ENCODE measurements at regions not wholly inside any gene's neighbourhood (a gene's known extent, or its start where the extent isn't known, plus 50 kb on each side); places are given as distances from the start of the nearest gene placed in this dataset.
"Not testable (repeated sequence)": the region's sequence is repeated elsewhere in the genome, so short reads cannot be mapped to it uniquely, and the experiment has no call there.

- DNase-seq = no peak
Observed at GRCh38 chr15:26115229-26115943, 252.3 kb upstream of the ATP10A start.

- DNase-seq = not testable (repeated sequence)
Observed at GRCh38 chr15:26114128-26114527, 251.0 kb upstream of the ATP10A start.

- no peak for DNase-seq
Observed at GRCh38 chr15:26113296-26113695, 250.2 kb upstream of the ATP10A start.

DNA sequence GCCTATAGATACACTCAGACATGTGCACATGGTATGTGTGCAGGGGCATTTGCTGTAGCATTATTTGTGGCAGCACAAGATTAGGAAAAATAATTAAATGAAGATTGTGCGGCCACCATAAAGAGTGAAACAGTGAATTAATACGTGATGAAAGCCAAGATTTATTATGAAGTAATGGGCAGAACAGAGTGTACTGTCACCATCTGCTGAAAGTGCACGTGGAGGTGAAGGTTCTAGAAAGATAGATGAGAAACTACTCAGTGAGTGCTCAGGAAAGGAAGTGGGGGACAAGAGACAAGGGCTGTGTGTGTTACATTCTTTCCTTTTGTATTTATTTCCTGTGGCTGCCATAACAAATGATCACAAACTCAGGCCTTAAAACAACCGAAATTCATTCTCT lies 246.1 kb upstream of the ATP10A start:
- no peak for DNase-seq

DNA sequence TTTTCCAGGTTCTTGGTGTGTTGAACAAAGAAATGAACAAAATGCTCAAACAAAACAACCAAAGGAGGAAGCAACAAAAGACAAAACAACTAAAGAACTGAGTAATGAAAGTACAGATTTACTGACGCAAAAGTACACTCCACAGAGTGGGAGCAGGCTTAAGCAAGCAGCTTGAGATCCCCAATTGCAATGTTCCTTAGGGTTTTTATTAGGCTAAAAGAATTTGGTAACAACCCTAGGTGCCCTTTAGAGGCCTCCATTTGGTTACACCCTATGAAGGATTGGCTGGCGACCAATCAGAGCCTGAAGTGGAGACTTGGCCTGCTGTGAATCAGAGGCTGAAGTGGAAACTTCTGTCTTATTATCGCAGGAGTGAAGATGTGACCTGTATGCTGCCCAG lies 243.4 kb upstream of the ATP10A start:
- no peak for DNase-seq

DNA sequence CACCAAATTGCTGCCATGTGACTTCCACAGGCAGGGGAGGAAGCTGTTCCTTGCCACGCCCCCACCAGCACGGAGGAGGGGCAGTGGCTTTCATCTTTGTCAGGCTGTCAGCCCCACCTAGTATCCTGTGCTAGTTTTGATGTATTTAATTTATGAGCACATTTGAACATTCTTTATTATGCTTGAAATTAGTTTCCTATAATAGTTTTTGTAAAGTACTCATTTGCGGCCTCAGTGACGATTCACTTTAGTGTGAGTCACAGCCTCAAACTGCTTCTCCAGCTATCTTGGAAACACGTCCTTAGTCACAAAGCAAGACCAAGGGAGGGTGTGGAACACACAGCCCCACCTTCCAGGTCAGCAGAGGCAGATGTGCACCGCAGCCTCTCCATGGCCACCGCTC lies 239.9 kb upstream of the ATP10A start:
- DNase-seq = no peak

DNA sequence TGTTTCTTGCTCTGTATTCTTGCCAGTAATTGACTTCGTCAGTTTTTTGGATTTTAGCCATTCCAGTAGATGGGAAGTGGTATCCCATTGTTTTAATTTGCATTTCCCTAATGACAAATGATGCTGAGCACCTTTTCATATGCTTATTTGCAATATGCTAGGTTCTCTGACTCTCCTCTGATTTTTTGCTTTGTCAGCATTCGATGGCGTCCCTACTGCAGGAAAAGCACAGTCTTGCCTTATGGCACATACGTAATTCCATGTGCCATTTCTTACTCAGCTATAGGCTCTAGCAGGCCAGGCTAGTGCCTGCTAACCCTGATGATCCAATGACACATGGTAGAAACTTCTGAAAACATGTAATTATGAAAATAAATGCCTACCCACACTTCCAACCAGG lies 239.2 kb upstream of the ATP10A start:
- DNase-seq = no peak

DNA sequence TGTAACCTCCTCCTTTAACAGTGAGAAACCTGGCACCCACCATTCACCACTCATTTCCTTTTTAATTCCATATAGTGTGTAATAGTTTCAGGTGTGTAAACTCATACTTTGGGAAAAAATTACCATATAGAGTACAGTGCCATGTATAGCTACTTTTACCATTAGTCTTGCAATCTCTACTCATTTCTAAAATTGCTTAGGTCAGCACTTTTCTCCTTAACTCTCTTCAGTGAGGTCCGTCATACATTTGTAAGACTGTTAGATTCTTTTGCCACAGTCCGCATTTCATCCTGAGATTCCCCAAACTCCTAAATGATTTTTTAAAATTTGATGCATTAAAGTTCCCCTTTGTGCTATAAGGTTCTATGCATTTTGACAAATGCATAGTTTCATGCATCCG lies 238.3 kb upstream of the ATP10A start:
- DNase-seq = no peak

GRCh38 chr15:26098801-26099200 lies 235.7 kb upstream of the ATP10A start:
- no peak for DNase-seq

DNA sequence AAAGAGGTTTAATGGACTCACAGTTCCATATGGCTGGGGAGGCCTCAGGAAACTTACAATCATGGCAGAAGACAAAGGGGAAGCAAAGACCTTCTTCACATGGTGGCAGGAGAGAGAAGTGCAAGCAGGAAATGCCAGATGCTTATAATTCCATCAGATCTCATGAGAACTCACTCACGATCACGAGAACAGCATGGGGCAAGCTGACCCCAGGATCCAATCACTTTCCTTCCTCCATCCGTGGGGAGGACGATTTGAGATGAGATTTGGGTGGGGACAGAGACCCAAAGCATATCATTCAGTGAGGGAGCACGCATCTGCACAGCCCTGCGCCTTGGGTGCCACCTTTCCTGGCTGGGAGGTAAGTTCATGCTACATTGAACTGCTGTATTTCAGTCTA lies 234.1 kb upstream of the ATP10A start:
- no peak for DNase-seq

- no peak for DNase-seq
Observed at GRCh38 chr15:26096581-26096980, 233.5 kb upstream of the ATP10A start.

DNA sequence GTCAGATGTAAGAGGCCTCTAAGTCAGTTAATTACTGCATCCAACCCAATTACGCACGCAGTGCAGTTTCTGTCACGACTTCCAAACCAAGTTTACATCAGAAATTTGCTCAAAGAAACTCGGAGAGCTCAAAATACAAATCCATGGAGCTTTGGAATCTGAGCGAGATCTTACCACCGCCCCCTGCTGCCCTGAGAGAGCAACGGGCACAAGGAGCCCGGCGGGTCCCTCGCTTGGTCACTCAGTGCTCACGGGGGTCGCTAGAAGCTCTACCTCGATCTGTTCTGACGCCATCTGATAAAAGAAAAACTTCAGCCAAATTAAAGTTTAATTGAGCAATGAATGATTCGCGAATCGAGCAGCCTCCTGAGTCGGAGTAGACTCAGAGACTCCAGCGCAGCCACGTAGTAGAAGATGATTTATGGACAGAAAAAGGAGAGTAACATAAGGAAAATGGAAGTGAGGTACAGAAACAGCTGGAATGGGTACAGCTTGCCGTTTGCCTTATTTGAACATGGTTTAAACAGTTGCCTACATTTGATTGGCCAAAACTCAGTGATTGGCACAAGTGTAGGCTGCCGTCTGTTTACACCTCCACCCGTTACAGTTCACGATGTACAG lies 232.7 kb upstream of the ATP10A start:
- no peak for DNase-seq

- no peak for DNase-seq
Observed at GRCh38 chr15:26091184-26091583, 228.1 kb upstream of the ATP10A start.

DNA sequence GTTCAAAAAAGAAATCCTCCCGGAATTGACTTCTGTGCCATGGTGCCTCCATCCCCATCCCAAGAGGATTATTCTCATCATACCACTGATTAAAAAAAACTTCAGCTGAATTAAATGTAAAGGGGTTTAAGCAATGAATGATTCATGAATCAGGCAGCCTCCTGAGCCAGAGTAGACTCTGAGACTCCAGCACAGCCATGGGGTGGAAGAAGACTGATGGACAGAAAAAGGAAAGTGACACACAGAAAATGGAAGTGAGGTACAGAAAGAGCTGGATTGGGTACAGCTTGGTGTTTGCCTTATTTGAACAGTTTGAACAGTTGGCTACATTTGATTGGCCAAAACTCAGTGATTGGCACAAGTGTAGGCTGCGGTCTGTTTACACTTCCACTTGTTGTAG lies 224.8 kb upstream of the ATP10A start:
- DNase-seq = no peak

GRCh38 chr15:26087395-26087794 lies 224.3 kb upstream of the ATP10A start:
- DNase-seq = no peak

DNA sequence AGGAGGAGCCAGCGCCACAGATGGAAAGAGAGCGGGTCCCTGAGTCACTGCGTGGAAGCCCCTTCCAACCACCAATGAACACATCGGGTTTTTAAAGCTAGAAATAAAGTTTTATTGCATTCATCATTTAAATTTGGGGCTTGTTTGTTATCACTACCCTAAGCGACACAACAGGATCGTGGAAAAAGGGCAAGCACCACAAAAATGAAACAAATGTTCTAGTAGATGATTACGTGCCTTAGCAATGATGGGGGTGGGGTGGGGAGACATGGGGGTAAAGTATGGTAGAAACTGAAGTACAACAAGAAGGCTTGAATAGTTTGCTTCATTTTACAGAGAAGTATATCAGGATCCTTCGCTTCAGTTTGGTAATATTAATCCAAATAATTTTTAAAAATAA lies 221.6 kb upstream of the ATP10A start:
- no peak for DNase-seq

- DNase-seq = no peak
Observed at GRCh38 chr15:26083896-26084295, 220.8 kb upstream of the ATP10A start.

- no peak for DNase-seq
Observed at GRCh38 chr15:26083457-26083856, 220.3 kb upstream of the ATP10A start.

DNA sequence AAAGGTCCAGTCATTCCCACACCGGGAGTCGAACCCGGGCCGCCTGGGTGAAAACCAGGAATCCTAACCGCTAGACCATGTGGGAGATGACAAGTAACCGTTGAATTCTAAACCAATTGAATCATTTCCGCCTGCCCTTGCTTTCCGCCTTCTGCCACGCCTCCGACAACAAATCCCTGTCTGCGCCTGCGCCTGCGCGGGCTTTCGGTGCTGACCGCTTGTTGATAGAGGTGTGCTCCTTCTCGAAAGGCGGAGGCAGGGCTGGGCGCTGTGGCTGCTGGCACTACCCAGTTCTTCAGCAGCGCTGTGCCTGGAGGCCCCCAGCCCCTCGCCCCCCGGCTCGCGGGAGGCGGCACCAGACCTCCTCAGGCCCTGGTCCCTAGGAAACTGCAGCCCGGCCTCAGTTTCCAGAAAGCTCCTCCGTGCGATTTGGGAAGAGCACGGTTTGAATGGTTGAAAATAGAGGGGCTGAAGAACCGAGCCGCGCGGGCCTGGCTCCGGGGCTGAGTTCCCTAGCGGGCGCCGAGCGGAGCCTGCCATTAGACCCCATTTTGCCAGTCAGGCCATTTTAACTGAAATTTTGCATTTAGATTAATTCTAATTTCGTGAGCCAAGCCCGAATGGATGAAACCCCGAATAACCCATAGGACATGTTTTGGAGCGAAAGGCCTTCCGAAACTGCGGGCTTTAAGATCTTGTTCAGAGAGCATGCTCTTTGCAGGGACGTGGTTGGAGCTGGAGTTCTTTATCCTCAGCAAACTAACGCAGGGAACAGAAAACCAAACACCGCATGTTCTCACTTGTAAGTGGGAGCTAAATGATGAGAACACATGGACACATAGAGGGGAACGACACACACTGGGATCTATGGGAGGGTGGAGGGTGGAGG lies 219.3 kb upstream of the ATP10A start:
- DNase-seq = peak; percentile 93

- DNase-seq = no peak
Observed at GRCh38 chr15:26081758-26082220, 218.7 kb upstream of the ATP10A start.

- DNase-seq = no peak
Observed at GRCh38 chr15:26075770-26076169, 212.6 kb upstream of the ATP10A start.

DNA sequence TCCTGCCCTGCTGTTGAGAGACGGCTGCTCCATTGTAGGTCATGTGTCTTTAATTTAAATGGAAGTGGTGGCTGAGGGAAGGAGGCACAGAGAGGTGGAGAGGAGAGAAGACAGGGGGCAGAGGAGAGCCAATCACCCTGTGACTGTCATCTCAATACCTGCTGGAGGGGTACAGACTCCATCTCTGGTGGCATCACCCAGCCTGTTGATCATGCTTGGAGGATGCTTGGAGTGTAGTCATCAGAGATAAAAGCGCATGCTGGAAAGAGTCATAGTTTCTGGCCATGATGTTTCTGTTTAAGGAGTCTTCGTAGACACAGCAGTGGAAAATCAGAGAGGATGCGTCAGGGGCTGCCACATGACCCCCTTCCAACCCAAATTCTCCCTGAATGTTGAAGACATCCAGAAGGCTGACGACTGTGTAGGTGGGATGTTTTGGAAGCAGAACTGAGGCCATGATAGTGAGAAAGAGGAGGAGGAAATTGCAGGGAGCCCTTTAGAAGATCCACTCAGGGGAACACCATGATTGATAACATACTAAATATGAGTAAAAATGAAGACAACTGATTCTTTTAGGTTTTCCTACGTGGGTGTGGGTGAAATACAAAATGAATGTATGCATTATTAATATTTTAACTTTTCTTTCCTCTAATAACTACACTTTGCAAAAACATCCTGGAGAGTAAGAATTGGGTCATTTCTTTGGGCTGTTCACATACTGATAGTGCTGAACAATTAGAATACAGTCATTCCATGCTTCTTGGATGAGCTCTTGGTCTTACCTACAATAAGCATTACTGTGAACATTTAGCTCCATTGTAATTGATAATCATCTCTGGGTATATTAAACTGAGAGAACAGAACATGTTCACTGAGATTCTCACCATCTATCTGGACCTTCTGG lies 210.6 kb upstream of the ATP10A start:
- no peak for DNase-seq

- DNase-seq = no peak
Observed at GRCh38 chr15:26070095-26070532, 207.0 kb upstream of the ATP10A start.

Data from NCI-H446 treated with DMSO at 0.1 percent for 48 hours (cell line).